HUDEP-2 (cell line): ENCODE measurements at regions not wholly inside any gene's neighbourhood (a gene's known extent, or its start where the extent isn't known, plus 50 kb on each side); places are given as distances from the start of the nearest gene placed in this dataset.

Experiments
- DNase-seq, 76 experiments: peaks; one replicate each; lab custom pipeline; 2025; ENCODE audit not compliant: unreplicated experiment in 76 of 76; lab: John Stamatoyannopoulos, UW

DNA sequence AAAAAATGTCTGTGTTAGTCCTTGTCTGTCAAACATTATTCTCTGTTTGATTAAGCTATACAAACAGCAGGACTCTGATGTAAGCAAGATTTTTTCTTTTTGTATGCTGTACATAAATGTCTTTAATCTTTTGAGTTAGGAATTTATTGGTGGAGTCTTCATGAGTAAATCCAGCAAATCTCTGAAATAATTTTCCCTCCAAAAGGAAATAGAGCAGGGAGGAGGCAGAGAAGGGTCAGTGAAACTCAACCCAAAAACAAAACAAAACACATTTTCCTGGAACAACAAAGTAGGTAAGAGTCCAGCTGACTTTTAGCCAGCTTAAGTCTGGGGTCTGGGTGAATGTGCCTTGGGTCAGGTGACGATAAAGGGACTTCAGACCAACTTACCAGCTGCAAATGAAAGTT lies 113.7 kb downstream of the FOXA2 start:
- no peak for DNase-seq

DNA sequence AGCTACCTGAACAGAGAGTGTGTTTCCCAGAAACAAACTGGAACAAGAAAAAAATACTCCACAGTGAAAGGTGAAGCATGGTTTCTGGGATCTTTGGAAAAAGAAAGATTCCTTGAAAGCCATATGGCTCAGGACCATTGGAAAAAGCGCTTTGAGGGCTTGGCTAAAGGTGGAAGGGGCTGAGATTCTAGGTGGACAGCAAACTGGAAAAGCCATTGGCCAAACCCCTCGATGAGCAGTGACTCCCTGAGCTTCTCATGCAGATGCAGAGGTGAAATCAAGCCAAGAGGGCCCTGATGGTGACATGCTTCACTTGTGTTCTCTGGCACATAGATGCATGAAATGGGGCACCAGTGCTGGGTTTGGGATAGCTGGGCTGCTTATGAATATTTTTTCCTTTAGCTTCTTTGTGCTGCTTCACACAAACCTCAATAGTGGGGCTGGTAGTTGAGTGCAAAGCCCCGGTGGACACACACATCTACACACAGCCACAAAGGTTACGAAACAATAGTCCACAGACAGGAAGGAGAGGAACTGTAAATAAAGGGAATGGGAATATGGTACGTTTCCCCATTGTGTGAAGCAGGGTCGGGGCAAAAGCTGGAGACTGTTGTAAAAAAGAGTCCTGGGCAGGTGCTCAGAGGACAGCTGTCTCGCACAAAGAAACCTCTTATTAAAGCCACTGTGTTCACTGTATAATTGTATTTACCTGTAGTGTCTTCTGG lies 117.8 kb downstream of the FOXA2 start:
- DNase-seq: no peak

DNA sequence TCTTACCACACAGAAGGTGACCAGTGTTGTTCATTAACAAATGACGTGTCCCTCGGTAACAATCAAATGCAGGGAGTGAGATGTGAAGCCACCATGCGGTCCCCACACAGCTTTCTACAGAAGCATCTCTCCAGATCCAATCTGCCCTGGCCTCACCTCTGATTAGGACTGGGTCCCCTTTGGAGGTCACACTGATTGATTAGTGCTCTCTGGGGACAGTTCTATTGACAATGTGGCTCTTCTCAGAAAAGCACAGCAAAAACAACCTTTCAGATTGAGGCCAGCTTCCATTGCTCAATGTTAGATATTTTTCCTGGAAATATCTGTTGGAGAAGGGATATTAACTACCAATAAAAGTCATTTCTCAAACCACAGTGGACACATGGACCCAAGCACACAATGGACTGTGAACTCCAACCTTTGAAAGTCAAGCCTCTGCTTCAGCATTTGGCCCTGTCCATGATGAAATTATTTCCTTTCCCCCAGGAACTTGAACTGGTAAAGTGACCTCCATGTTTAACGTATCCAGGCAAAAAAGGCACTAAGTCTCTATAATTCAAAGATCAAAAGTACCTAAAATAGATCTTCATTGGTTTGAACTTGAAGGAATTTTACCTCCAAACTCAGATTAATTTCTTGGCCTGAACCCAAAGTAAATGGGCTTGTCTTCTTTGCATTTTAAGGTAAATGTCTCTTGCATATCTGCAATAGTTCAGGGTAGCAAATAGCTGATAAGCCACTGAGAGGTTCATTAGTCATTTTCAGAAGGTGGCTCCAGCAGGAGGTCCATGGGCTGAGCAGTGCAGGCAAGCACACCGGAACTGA lies 118.5 kb downstream of the FOXA2 start:
- DNase-seq: no peak

- no peak for DNase-seq
These were observed 119.9 kb downstream of the FOXA2 start for GRCh38 chr20:22464312-22465003.

DNA sequence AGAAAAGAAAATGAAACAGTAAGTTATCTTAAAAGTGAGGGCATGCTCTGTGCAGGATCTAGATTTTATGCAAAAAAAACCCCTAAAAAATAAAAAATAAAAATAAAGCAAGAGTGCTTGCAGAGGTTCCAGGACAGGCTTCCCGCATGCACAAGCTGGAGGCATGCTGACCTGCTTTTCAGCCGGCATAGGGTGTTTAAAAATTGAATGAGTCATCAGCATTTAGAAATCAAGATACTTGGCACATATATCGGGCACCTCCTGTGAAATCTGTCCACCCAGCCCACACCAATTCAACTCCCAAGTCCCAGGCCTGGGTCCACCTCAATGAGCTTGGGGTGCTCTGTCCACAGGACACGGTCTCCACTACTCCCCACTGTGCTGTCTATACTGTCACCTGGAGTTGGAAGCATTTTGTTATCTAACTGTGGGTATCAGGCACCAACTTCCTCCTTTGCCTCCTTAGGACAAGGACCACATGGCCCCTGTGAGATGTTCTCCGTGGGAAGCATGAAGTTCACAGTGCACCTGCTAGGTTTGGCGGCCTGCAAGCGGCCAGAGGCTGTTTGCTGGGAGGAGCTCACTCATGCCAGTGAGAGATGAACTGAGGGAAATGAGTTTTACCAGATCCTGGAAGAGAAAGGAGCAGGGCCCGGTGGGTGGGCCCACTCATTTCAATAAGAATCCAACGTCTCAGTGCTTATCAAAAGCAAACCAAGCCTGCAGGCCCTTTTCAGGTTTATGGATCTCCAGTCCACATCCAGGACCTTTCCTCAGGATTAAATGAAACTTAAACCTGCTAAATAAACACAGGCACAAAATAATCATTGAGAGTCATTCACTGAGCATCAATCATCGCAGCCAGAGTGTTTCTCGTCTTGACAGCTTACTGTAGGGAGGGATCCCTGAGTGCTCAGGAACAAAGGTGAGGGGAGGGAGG lies 121.1 kb downstream of the FOXA2 start:
- no peak for DNase-seq

GRCh38 chr20:22460803-22461202 lies 123.6 kb downstream of the FOXA2 start:
- no peak for DNase-seq

DNA sequence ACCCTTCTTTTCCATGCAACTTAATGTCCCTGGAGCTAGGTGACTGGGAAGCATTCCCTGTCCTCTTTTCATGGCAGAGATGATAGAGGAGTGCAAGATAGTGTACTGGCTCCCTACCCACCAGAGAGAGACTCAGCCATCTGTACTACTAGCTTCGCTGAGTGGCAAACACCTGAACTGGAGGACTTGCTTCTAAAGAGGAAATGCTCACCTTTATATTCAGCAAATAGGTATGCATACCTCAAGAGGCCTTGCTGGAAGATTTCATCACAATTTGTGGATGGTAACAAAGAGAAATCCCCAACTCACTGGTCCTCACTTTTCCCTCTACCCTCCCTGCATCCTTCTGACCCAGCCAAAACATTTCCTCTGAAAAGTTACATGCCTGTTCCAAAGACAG lies 124.1 kb downstream of the FOXA2 start:
- no peak for DNase-seq

DNA sequence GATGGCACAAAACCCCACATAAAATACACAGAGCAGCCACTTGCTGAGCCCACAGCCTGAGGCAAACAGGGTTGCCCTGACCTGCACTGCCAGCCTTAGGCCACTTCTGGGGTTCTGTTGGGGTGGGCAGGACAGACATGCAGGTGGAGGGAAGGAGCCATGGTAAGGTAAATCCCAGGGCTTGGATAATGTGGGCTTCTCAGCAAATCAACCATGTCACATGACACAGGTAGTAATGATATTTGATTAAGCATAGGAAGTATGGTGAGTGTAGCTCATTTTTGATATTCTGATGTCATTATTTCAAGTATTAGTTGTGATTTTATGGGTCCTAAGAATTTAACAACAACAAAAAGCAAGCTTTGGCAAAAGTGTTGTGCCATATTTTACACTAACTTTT lies 124.6 kb downstream of the FOXA2 start:
- DNase-seq: no peak

GRCh38 chr20:22456109-22456508 lies 128.3 kb downstream of the FOXA2 start:
- no peak for DNase-seq

DNA sequence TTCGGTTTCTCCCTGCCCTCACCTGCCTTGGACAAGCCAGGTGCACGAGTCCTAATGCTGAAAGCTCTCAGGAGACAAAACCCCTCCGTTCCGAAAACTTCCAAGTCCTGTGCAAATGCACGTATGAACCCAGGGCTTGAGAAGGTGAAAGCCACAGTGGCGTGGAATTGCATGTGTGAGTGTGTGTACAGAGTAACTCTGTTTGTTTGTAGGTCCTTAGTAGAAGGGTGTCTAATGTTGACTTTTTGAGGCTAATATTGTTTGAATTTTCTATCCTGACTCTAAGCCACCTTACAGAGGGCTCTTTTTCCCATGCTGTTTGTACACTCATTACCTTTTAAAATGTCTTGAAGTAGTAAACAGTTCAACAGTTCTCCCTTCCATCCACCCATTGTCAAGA lies 129.1 kb downstream of the FOXA2 start:
- no peak for DNase-seq

- no peak for DNase-seq
These were observed 130.9 kb downstream of the FOXA2 start for GRCh38 chr20:22453244-22454080.

- DNase-seq: no peak
These were observed 131.8 kb downstream of the FOXA2 start for GRCh38 chr20:22452442-22453011.

DNA sequence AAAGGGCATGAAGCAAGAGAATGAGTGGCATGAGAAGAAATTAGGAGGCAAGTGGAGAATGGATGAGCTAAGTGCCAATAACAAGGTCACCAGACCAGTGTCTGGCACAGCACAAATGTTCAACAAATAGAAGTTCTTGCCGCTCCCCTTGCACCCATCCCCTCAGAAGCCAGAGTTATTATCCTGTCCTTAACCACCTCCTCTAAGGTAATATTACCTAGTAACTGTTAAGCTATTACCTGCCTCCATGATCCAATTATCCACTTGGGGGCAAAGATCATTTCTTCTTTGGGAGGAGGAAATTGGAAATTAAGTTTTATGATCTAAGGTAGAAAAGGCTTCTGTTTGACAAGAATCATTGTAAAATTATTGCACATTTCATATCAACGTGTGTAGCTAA lies 133.8 kb downstream of the FOXA2 start:
- DNase-seq: no peak

DNA sequence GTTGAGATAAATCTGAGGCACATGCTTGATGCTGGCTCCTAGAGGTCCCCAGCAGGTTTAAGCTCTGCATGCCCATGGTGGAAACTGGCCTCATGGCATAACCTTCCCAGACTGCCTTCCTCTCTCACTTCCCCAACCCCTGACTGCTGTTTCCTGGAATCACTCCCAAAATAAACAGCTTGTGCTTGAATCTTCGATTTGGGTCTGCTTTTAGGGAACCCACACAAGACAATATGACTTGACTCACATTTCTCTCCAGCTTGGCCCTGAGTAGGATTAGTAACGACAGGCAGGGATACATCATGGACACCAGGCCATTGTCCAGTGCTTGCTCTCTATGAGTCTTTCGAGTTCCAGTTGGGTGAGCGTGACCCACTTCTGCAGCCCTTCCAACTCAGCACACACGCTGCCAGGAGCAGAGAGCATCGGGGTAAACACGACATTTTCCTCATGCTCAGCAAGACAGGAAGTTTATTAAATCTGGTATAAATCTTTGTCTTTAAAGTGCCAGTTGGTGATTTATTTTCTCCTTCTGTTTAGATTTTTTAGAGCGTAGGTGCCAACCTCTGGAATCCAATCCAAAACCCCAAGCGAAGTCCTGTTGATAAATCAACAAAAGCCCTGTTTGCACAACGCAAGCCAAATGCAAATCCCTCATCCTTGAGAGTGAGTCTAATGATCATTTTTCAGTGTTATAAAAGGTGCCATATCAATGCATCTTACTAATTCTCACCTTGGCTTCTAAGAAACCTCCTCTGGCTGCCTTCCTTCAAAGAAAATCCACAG lies 135.0 kb downstream of the FOXA2 start:
- no peak for DNase-seq

DNA sequence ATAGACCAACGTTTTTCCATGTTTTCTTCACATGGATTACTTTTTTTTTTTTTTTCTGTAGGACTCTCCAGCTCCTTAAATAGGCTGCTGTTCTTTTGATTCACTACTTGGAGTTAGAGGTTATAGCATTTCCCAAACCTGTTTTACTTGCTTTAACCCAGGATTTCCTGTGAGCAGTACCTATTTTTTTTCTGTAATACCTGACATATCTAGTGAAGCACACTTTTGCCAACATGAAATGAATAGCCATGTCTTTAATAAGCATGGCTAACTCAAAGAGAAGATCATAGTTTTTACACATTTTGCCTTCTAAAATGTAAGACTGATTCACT lies 137.0 kb downstream of the FOXA2 start:
- DNase-seq: no peak

GRCh38 chr20:22446613-22447446 lies 137.5 kb downstream of the FOXA2 start:
- no peak for DNase-seq

DNA sequence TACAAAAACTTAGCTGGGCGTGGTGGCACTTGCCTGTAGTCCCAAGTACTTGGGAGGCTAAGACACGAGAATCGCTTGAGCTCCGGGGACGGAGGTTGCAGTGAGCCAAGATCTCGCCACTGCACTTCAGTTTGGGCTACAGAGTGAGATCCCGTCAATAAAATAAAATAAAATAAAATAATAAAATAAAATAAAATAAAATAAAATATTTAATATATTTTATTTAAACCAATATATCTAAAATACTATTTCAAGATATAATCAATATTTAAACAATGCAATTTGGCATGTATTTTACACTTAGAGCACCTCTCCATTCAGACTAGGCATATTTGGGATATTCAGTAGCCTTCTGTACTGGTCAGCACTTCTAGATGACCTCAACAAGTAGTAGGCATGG lies 142.1 kb downstream of the FOXA2 start:
- DNase-seq: no peak

- DNase-seq: peak in 4 of 76 experiments; percentile 2 to 10 (median 8)
These were observed 145.4 kb downstream of the FOXA2 start for GRCh38 chr20:22438926-22439325.
